ENCODE measurements at regions not wholly inside any gene's neighbourhood (a gene's known extent, or its start where the extent isn't known, plus 50 kb on each side); places are given as distances from the start of the nearest gene placed in this dataset.

- H4K91ac ChIP-seq (replicated peaks; ENCODE audit: insufficient read length, low read length), result no peak overlapping the region
- H3K36me3 ChIP-seq (ENCODE audit: control insufficient read depth in 2 of 4, insufficient read depth in 4 of 4, low read length in 3 of 4), result no peaks in the 10 kb centered on the region
- no peak overlapping the region for H2AK5ac ChIP-seq (ENCODE audit: low read depth, low read length)
- peaks cover 0 to 2% (median under 1%) of the 10 kb centered on the region in 4 experiments; a peak in 3 of 7 replicates for H3K4me1 ChIP-seq (replicated peaks in 1 of 4; ENCODE audit: control insufficient read depth in 3 of 4, insufficient read depth in 4 of 4, low read length in 3 of 4)
- H3K27me3 ChIP-seq (replicated peaks in 1 of 4; ENCODE audit: control insufficient read depth in 3 of 4, extremely low read depth in 1 of 4, insufficient read depth in 3 of 4, low read length in 3 of 4), result no peaks in the 10 kb centered on the region
- no peaks in the 10 kb centered on the region for H4K20me1 ChIP-seq (replicated peaks in 1 of 2; ENCODE audit: control insufficient read depth in 1 of 2, insufficient read depth in 2 of 2, low read length in 2 of 2)
- H3K4me2 ChIP-seq (ENCODE audit: insufficient read depth in 1 of 2, low read depth in 2 of 2, low read length in 2 of 2), result no peak overlapping the region
- H3K9me3 ChIP-seq (ENCODE audit: insufficient read depth in 2 of 2, low read depth in 1 of 2, low read length in 1 of 2), result peaks cover 0 to 9% of the 10 kb centered on the region in 2 experiments; a peak in 2 of 4 replicates
- no peak overlapping the region for H3K23ac ChIP-seq (ENCODE audit: insufficient read length)
- H3K18ac ChIP-seq (ENCODE audit: extremely low read depth, low read length), result no peak overlapping the region; the same call in 1 of the 2 replicates
- no peak overlapping the region for H3K4me3 ChIP-seq (ENCODE audit: extremely low read depth in 1 of 4, insufficient read depth in 2 of 4, low read depth in 3 of 4, low read length in 4 of 4)
- no peak overlapping the region for H2BK15ac ChIP-seq (ENCODE audit: low read length)
- no peak overlapping the region for H3K14ac ChIP-seq (ENCODE audit: insufficient read length)
- no peak overlapping the region for H4K5ac ChIP-seq (ENCODE audit: insufficient read length, low read depth, low read length)
- no peak overlapping the region for H2BK12ac ChIP-seq (ENCODE audit: low read depth, low read length)
- no peaks in the 10 kb centered on the region for H3K79me1 ChIP-seq (ENCODE audit: low read depth, low read length)
- no peak overlapping the region for H4K8ac ChIP-seq (ENCODE audit: extremely low read depth, insufficient read depth, low read length)
- H2BK5ac ChIP-seq (ENCODE audit: low read depth, low read length), result no peak overlapping the region
- H2BK120ac ChIP-seq (replicated peaks; ENCODE audit: low read depth, low read length), result no peak overlapping the region
- H2AFZ ChIP-seq (ENCODE audit: low read length), result no peak overlapping the region
- H3K4ac ChIP-seq (replicated peaks; ENCODE audit: insufficient read length, low read depth, low read length), result no peak overlapping the region
- CTCF ChIA-PET (ENCODE audit: partially characterized antibody), result interaction anchor here (0.6 to 1.7 kb wide), 8 partner anchors 9 to 126 kb away, joined by 3 to 7 read pairs (median 4); no protein-coding TSS in a partner anchor
- no peak overlapping the region for H2BK20ac ChIP-seq (ENCODE audit: low read length)
- no peak for TF ChIP-seq SIN3A (conservative IDR thresholded peaks at IDR 0.05 in 1 of 2, IDR thresholded peaks at IDR 0.05 in 1 of 2; ENCODE audit: low read depth in 1 of 2, low read length in 2 of 2)
- TF ChIP-seq TBP (IDR thresholded peaks at IDR 0.05; ENCODE audit: low read depth, low read length), result peak; percentile 83
- TF ChIP-seq ATF3 (IDR thresholded peaks at IDR 0.05; ENCODE audit: insufficient read depth, low read depth, low read length), result no peak
- no peak overlapping the region for H3K27ac ChIP-seq (ENCODE audit: low read depth, low read length)
- no peak overlapping the region for H3K56ac ChIP-seq (replicated peaks; ENCODE audit: insufficient read length, low read depth, low read length)
- POLR2A ChIA-PET (ENCODE audit: partially characterized antibody), result interaction anchor here (0.7 kb wide), 1 partner anchor 323 kb away, joined by 5 read pairs; no protein-coding TSS in a partner anchor
- no peaks in the 10 kb centered on the region for H3K79me2 ChIP-seq (ENCODE audit: control insufficient read depth in 1 of 2, insufficient read depth in 2 of 2, low read length in 2 of 2)
- no peak for DNase-seq (ENCODE audit: low read depth in 1 of 2, low spot score in 2 of 2)
- no peaks in the 10 kb centered on the region for H3K23me2 ChIP-seq (ENCODE audit: low read depth, low read length)
- H3K9ac ChIP-seq (replicated peaks in 1 of 4; ENCODE audit: extremely low read depth in 1 of 4, low read depth in 3 of 4, low read length in 3 of 4), result no peak overlapping the region
- no peak for FAIRE-seq
- WGBS, 2 experiments (ENCODE audit: extremely low coverage in 1 of 2, insufficient coverage in 1 of 2, insufficient read length in 1 of 2, insufficient replicate concordance in 2 of 2, low coverage in 1 of 2, low lambda C conversion rate in 2 of 2, missing lambda C conversion rate in 1 of 2), result 86% methylated on average over 5 of the region's 7 CpGs; no CpG with 5 or more reads in 1 of the 2 experiments
Observed at GRCh38 chr5:173689171-173689736, 72.8 kb upstream of the BOD1 start.
